ENCODE measurements at regions not wholly inside any gene's neighbourhood (a gene's known extent, or its start where the extent isn't known, plus 50 kb on each side); places are given as distances from the start of the nearest gene placed in this dataset.

- Mint-ChIP-seq H3K9me3 (no peaks in the 10 kb centered on the region), H3K36me3 (ENCODE audit: low read depth) (no peaks in the 10 kb centered on the region), H3K4me1 (ENCODE audit: low read depth) (no peaks in the 10 kb centered on the region), H3K4me3 (no peak overlapping the region), H3K27ac (no peak overlapping the region), H3K27me3 (ENCODE audit: insufficient read depth) (no peaks in the 10 kb centered on the region)
- DNase-seq (ENCODE audit: low spot score), result no peak
- intact Hi-C loops (cut with micrococcal nuclease), result no loop called here
Measured at GRCh38 chr20:48571949-48572847, 255.6 kb downstream of the PREX1 start.

GRCh38 chr20:48569679-48570078 lies 258.1 kb downstream of the PREX1 start:
- H3K4me3 Mint-ChIP-seq, result no peak overlapping the region
- intact Hi-C loops (cut with micrococcal nuclease), result no loop called here
- no peak overlapping the region for H3K27ac Mint-ChIP-seq
- H3K9me3 Mint-ChIP-seq, result no peaks in the 10 kb centered on the region
- H3K36me3 Mint-ChIP-seq (ENCODE audit: low read depth), result no peaks in the 10 kb centered on the region
- peaks cover 3% of the 10 kb centered on the region for H3K27me3 Mint-ChIP-seq (ENCODE audit: insufficient read depth)
- DNase-seq (ENCODE audit: low spot score), result no peak
- no peaks in the 10 kb centered on the region for H3K4me1 Mint-ChIP-seq (ENCODE audit: low read depth)

- peaks cover 3% of the 10 kb centered on the region for H3K27me3 Mint-ChIP-seq (ENCODE audit: insufficient read depth)
- H3K9me3 Mint-ChIP-seq, result no peaks in the 10 kb centered on the region
- no peaks in the 10 kb centered on the region for H3K4me1 Mint-ChIP-seq (ENCODE audit: low read depth)
- no peak overlapping the region for H3K27ac Mint-ChIP-seq
- H3K36me3 Mint-ChIP-seq (ENCODE audit: low read depth), result no peaks in the 10 kb centered on the region
- no peak overlapping the region for H3K4me3 Mint-ChIP-seq
- no peak for DNase-seq (ENCODE audit: low spot score)
- intact Hi-C loops (cut with micrococcal nuclease), result no loop called here
Measured at GRCh38 chr20:48568520-48568919, 259.3 kb downstream of the PREX1 start.

- Mint-ChIP-seq H3K27me3 (ENCODE audit: insufficient read depth) (peaks cover 3% of the 10 kb centered on the region), H3K36me3 (ENCODE audit: low read depth) (no peaks in the 10 kb centered on the region), H3K9me3 (no peaks in the 10 kb centered on the region), H3K4me3 (no peak overlapping the region), H3K4me1 (ENCODE audit: low read depth) (no peaks in the 10 kb centered on the region), H3K27ac (no peak overlapping the region)
- DNase-seq (ENCODE audit: low spot score), result no peak
- intact Hi-C loops (cut with micrococcal nuclease), result no loop called here
Measured at GRCh38 chr20:48567145-48567544, 260.7 kb downstream of the PREX1 start.

- H3K27ac Mint-ChIP-seq, result no peak overlapping the region
- H3K4me3 Mint-ChIP-seq, result no peak overlapping the region
- intact Hi-C loops (cut with micrococcal nuclease), result no loop called here
Measured at GRCh38 chr20:48564982-48565539, 262.7 kb downstream of the PREX1 start.

GRCh38 chr20:48563191-48563870 lies 264.5 kb downstream of the PREX1 start:
- Mint-ChIP-seq H3K4me1 (ENCODE audit: low read depth) (no peaks in the 10 kb centered on the region), H3K27me3 (ENCODE audit: insufficient read depth) (peaks cover 3% of the 10 kb centered on the region), H3K36me3 (ENCODE audit: low read depth) (no peaks in the 10 kb centered on the region), H3K4me3 (no peak overlapping the region), H3K9me3 (no peaks in the 10 kb centered on the region), H3K27ac (no peak overlapping the region)
- DNase-seq (ENCODE audit: low spot score), result no peak
- intact Hi-C loops (cut with micrococcal nuclease), result no loop called here

More at GRCh38 chr20:48564982-48565539, 262.7 kb downstream of the PREX1 start:
- H3K4me1 Mint-ChIP-seq (ENCODE audit: low read depth), result no peaks in the 10 kb centered on the region
- H3K27me3 Mint-ChIP-seq (ENCODE audit: insufficient read depth), result peaks cover 3% of the 10 kb centered on the region
- no peak for DNase-seq (ENCODE audit: low spot score)
- H3K36me3 Mint-ChIP-seq (ENCODE audit: low read depth), result no peaks in the 10 kb centered on the region
- H3K9me3 Mint-ChIP-seq, result no peaks in the 10 kb centered on the region

- Mint-ChIP-seq H3K27ac (no peak overlapping the region), H3K9me3 (no peaks in the 10 kb centered on the region), H3K4me3 (no peak overlapping the region), H3K36me3 (ENCODE audit: low read depth) (no peaks in the 10 kb centered on the region), H3K4me1 (ENCODE audit: low read depth) (no peaks in the 10 kb centered on the region), H3K27me3 (ENCODE audit: insufficient read depth) (peaks cover 3% of the 10 kb centered on the region)
- no peak for DNase-seq (ENCODE audit: low spot score)
- intact Hi-C loops (cut with micrococcal nuclease), result no loop called here
Measured at GRCh38 chr20:48562586-48563116, 265.1 kb downstream of the PREX1 start.

GRCh38 chr20:48558906-48559305 lies 268.9 kb downstream of the PREX1 start:
- H3K9me3 Mint-ChIP-seq, result no peaks in the 10 kb centered on the region
- no peak for DNase-seq (ENCODE audit: low spot score)
- H3K36me3 Mint-ChIP-seq (ENCODE audit: low read depth), result no peaks in the 10 kb centered on the region
- no peak overlapping the region for H3K27ac Mint-ChIP-seq
- peaks cover 8% of the 10 kb centered on the region for H3K27me3 Mint-ChIP-seq (ENCODE audit: insufficient read depth)
- H3K4me1 Mint-ChIP-seq (ENCODE audit: low read depth), result no peaks in the 10 kb centered on the region
- H3K4me3 Mint-ChIP-seq, result no peak overlapping the region
- intact Hi-C loops (cut with micrococcal nuclease), result no loop called here

GRCh38 chr20:48557380-48557779 lies 270.4 kb downstream of the PREX1 start:
- DNase-seq (ENCODE audit: low spot score), result no peak
- H3K9me3 Mint-ChIP-seq, result no peaks in the 10 kb centered on the region
- H3K4me1 Mint-ChIP-seq (ENCODE audit: low read depth), result no peaks in the 10 kb centered on the region
- H3K27ac Mint-ChIP-seq, result no peak overlapping the region
- no peak overlapping the region for H3K4me3 Mint-ChIP-seq
- H3K27me3 Mint-ChIP-seq (ENCODE audit: insufficient read depth), result peaks cover 8% of the 10 kb centered on the region
- intact Hi-C loops (cut with micrococcal nuclease), result no loop called here
- H3K36me3 Mint-ChIP-seq (ENCODE audit: low read depth), result no peaks in the 10 kb centered on the region

- H3K36me3 Mint-ChIP-seq (ENCODE audit: low read depth), result no peaks in the 10 kb centered on the region
- H3K9me3 Mint-ChIP-seq, result no peaks in the 10 kb centered on the region
- no peak for DNase-seq (ENCODE audit: low spot score)
- no peak overlapping the region for H3K27ac Mint-ChIP-seq
- peaks cover 8% of the 10 kb centered on the region for H3K27me3 Mint-ChIP-seq (ENCODE audit: insufficient read depth)
- no peaks in the 10 kb centered on the region for H3K4me1 Mint-ChIP-seq (ENCODE audit: low read depth)
- no peak overlapping the region for H3K4me3 Mint-ChIP-seq
- intact Hi-C loops (cut with micrococcal nuclease), result no loop called here
Measured at GRCh38 chr20:48556956-48557355, 270.8 kb downstream of the PREX1 start.

GRCh38 chr20:48552550-48552949 lies 275.2 kb downstream of the PREX1 start:
- no peak overlapping the region for H3K4me3 Mint-ChIP-seq
- DNase-seq (ENCODE audit: low spot score), result no peak
- H3K9me3 Mint-ChIP-seq, result no peaks in the 10 kb centered on the region
- no peaks in the 10 kb centered on the region for H3K4me1 Mint-ChIP-seq (ENCODE audit: low read depth)
- no peak overlapping the region for H3K27ac Mint-ChIP-seq
- intact Hi-C loops (cut with micrococcal nuclease), result no loop called here
- peaks cover 12% of the 10 kb centered on the region for H3K27me3 Mint-ChIP-seq (ENCODE audit: insufficient read depth)
- no peaks in the 10 kb centered on the region for H3K36me3 Mint-ChIP-seq (ENCODE audit: low read depth)

GRCh38 chr20:48550814-48551213 lies 277.0 kb downstream of the PREX1 start:
- no peaks in the 10 kb centered on the region for H3K4me1 Mint-ChIP-seq (ENCODE audit: low read depth)
- intact Hi-C loops (cut with micrococcal nuclease), result no loop called here
- no peak overlapping the region for H3K4me3 Mint-ChIP-seq
- H3K27ac Mint-ChIP-seq, result no peak overlapping the region
- no peaks in the 10 kb centered on the region for H3K9me3 Mint-ChIP-seq
- no peak for DNase-seq (ENCODE audit: low spot score)
- H3K27me3 Mint-ChIP-seq (ENCODE audit: insufficient read depth), result peaks cover 12% of the 10 kb centered on the region
- H3K36me3 Mint-ChIP-seq (ENCODE audit: low read depth), result no peaks in the 10 kb centered on the region

- Mint-ChIP-seq H3K4me1 (ENCODE audit: low read depth) (no peaks in the 10 kb centered on the region), H3K27me3 (ENCODE audit: insufficient read depth) (peaks cover 4% of the 10 kb centered on the region), H3K36me3 (ENCODE audit: low read depth) (no peaks in the 10 kb centered on the region), H3K9me3 (no peaks in the 10 kb centered on the region), H3K27ac (no peak overlapping the region), H3K4me3 (no peak overlapping the region)
- intact Hi-C loops (cut with micrococcal nuclease), result no loop called here
- DNase-seq (ENCODE audit: low spot score), result no peak
Measured at GRCh38 chr20:48547664-48548063, 280.1 kb downstream of the PREX1 start.
